Loucy (cell line): ENCODE measurements at regions not wholly inside any gene's neighbourhood (a gene's known extent, or its start where the extent isn't known, plus 50 kb on each side); places are given as distances from the start of the nearest gene placed in this dataset.

Source experiments
- H2AFZ ChIP-seq: fragments of 200-600 bp; sonication (generic); 2 replicates; pipeline ENCODE4 v1.6.0; 2016; ENCODE audit warnings: antibody characterized with exemption, mild to moderate bottlenecking, low read length, moderate library complexity
- H3F3A ChIP-seq: fragments of 200-600 bp; 2 replicates; pipeline ENCODE4 v1.6.0; 2016; ENCODE audit warnings: antibody characterized with exemption, low read depth, mild to moderate bottlenecking
- H3K27me3 ChIP-seq: fragments of 200-600 bp; sonication (generic); 2 replicates; pipeline ENCODE4 v1.6.1; 2014; ENCODE audit warnings: low read length, mild to moderate bottlenecking; ENCODE audit not compliant: insufficient read depth, poor library complexity, severe bottlenecking
- H3K36me3 ChIP-seq: fragments of 200-600 bp; sonication (generic); 2 replicates; pipeline ENCODE4 v1.6.1; 2016; ENCODE audit warnings: low read length; ENCODE audit not compliant: insufficient read depth
- H3K4me1 ChIP-seq: fragments of 200-600 bp; sonication (generic); 2 replicates; pipeline ENCODE4 v1.5.1; 2014; ENCODE audit warnings: low read length, mild to moderate bottlenecking; ENCODE audit not compliant: insufficient read depth, poor library complexity, severe bottlenecking
- H3K4me2 ChIP-seq: fragments of 200-600 bp; sonication (generic); 2 replicates; pipeline ENCODE4 v1.6.0; 2014; ENCODE audit warnings: antibody characterized with exemption, low read length, low read depth, mild to moderate bottlenecking; ENCODE audit not compliant: poor library complexity, severe bottlenecking
- H3K4me3 ChIP-seq: fragments of 200-600 bp; sonication (generic); 2 replicates; pipeline ENCODE4 v1.5.1; 2014; ENCODE audit warnings: low read length, mild to moderate bottlenecking, mixed read lengths; ENCODE audit not compliant: poor library complexity, severe bottlenecking
- H3K79me2 ChIP-seq: fragments of 200-600 bp; sonication (generic); 2 replicates; pipeline ENCODE4 v1.6.1; 2014; ENCODE audit warnings: low read length; ENCODE audit not compliant: insufficient read depth
- H3K9ac ChIP-seq: fragments of 200-600 bp; sonication (generic); 2 replicates; pipeline ENCODE4 v1.6.0; 2014; ENCODE audit warnings: mild to moderate bottlenecking, low read depth, low read length, moderate library complexity; ENCODE audit not compliant: poor library complexity, severe bottlenecking
- H3K9me2 ChIP-seq: fragments of 200-600 bp; sonication (generic); replicated peaks from 2 replicates; pipeline ENCODE4 v1.6.1; 2016; ENCODE audit warnings: low read depth, low read length, mixed read lengths
- H3K9me3 ChIP-seq: fragments of 200-600 bp; sonication (generic); 2 replicates; pipeline ENCODE4 v1.6.1; 2014; ENCODE audit warnings: mild to moderate bottlenecking, antibody characterized with exemption, low read length, low read depth; ENCODE audit not compliant: insufficient read depth
- H4K20me1 ChIP-seq: fragments of 200-600 bp; sonication (generic); 2 replicates; pipeline ENCODE4 v1.6.0; 2014; ENCODE audit warnings: antibody characterized with exemption, low read length, mild to moderate bottlenecking; ENCODE audit not compliant: insufficient read depth, poor library complexity, severe bottlenecking
- EZH2phosphoT487 ChIP-seq: fragments of 200-600 bp; IDR thresholded peaks from 2 replicates; pipeline ENCODE4 v1.6.1; 2018; ENCODE audit warnings: antibody characterized with exemption, mild to moderate bottlenecking, moderate library complexity, borderline replicate concordance
- TF ChIP-seq, protein P1 (sequence below): fragments of 200-600 bp; sonication (generic); conservative IDR thresholded peaks from 2 replicates; pipeline ENCODE4 v1.5.1; 2014; ENCODE audit warnings: mild to moderate bottlenecking, antibody characterized with exemption, low read length

DNA sequence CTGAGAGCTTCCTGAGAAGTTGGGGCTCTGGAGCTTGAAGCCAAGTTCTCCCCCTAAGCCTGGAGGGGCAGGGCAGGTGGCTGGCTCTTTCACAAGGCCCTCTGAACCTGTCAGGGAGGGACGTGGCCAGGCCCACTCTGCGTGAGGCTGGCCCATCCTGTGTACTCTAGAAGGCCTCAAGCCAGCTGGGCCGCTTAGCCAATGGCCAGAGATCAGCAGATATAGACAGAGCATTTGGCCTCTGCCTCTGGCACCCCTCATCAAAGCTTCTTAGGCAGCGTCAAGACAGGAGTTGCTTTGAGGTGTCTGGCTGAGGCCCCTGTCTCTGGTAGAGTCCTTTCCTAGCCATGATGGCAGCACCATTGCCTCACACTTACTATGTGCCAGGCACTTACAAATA lies 105.6 kb downstream of the FGF18 start:
- Histone ChIP-seq H3K9me3 (no peaks in the 10 kb centered on the region), H3K36me3 (no peaks in the 10 kb centered on the region), H2AFZ (no peak overlapping the region), H3K27me3 (no peaks in the 10 kb centered on the region), H4K20me1 (no peaks in the 10 kb centered on the region), H3K9me2 (no peaks in the 10 kb centered on the region), H3F3A (no peaks in the 10 kb centered on the region), H3K9ac (no peak overlapping the region), H3K4me3 (no peak overlapping the region), H3K4me2 (no peak overlapping the region), H3K4me1 (no peaks in the 10 kb centered on the region), H3K79me2 (no peaks in the 10 kb centered on the region)
- no peak for TF ChIP-seq EZH2phosphoT487
- TF ChIP-seq, protein P1, sequence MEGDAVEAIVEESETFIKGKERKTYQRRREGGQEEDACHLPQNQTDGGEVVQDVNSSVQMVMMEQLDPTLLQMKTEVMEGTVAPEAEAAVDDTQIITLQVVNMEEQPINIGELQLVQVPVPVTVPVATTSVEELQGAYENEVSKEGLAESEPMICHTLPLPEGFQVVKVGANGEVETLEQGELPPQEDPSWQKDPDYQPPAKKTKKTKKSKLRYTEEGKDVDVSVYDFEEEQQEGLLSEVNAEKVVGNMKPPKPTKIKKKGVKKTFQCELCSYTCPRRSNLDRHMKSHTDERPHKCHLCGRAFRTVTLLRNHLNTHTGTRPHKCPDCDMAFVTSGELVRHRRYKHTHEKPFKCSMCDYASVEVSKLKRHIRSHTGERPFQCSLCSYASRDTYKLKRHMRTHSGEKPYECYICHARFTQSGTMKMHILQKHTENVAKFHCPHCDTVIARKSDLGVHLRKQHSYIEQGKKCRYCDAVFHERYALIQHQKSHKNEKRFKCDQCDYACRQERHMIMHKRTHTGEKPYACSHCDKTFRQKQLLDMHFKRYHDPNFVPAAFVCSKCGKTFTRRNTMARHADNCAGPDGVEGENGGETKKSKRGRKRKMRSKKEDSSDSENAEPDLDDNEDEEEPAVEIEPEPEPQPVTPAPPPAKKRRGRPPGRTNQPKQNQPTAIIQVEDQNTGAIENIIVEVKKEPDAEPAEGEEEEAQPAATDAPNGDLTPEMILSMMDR, result no peak

GRCh38 chr5:171528036-171528435 lies 108.6 kb downstream of the FGF18 start:
- no peaks in the 10 kb centered on the region for H3K9me3 ChIP-seq
- H3K27me3 ChIP-seq, result no peaks in the 10 kb centered on the region
- H3K4me2 ChIP-seq, result no peak overlapping the region
- H3K4me1 ChIP-seq, result no peaks in the 10 kb centered on the region
- H4K20me1 ChIP-seq, result no peaks in the 10 kb centered on the region
- H3K79me2 ChIP-seq, result no peaks in the 10 kb centered on the region
- TF ChIP-seq EZH2phosphoT487, result no peak
- TF ChIP-seq, protein P1, result no peak
- H3K9me2 ChIP-seq, result no peaks in the 10 kb centered on the region
- H3K36me3 ChIP-seq, result no peaks in the 10 kb centered on the region
- H3K9ac ChIP-seq, result no peak overlapping the region
- no peak overlapping the region for H3K4me3 ChIP-seq
- H2AFZ ChIP-seq, result no peak overlapping the region
- no peaks in the 10 kb centered on the region for H3F3A ChIP-seq

- no peak for TF ChIP-seq EZH2phosphoT487
- TF ChIP-seq, protein P1, result no peak
- no peaks in the 10 kb centered on the region for H3K79me2 ChIP-seq
- no peaks in the 10 kb centered on the region for H3F3A ChIP-seq
- no peak overlapping the region for H3K9ac ChIP-seq
- no peaks in the 10 kb centered on the region for H3K9me3 ChIP-seq
- no peaks in the 10 kb centered on the region for H3K4me1 ChIP-seq
- no peaks in the 10 kb centered on the region for H4K20me1 ChIP-seq
- no peak overlapping the region for H3K4me3 ChIP-seq
- no peaks in the 10 kb centered on the region for H3K9me2 ChIP-seq
- no peaks in the 10 kb centered on the region for H3K27me3 ChIP-seq
- H2AFZ ChIP-seq, result no peak overlapping the region
- H3K36me3 ChIP-seq, result no peaks in the 10 kb centered on the region
- H3K4me2 ChIP-seq, result no peak overlapping the region
Observed at GRCh38 chr5:171528865-171529614, 109.6 kb downstream of the FGF18 start.
